ENCODE measurements at regions not wholly inside any gene's neighbourhood (a gene's known extent, or its start where the extent isn't known, plus 50 kb on each side); places are given as distances from the start of the nearest gene placed in this dataset.

- no peak overlapping the region for H3K4me3 Mint-ChIP-seq
- no peaks in the 10 kb centered on the region for H3K4me1 Mint-ChIP-seq (ENCODE audit: low read depth)
- no peak for DNase-seq
- no peaks in the 10 kb centered on the region for H3K27me3 Mint-ChIP-seq (ENCODE audit: low read depth)
- H3K36me3 Mint-ChIP-seq (ENCODE audit: low read depth) = peaks cover 1% of the 10 kb centered on the region
- intact Hi-C loops (cut with micrococcal nuclease) = no loop called here
- peaks cover 16% of the 10 kb centered on the region for H3K9me3 Mint-ChIP-seq
- no peak overlapping the region for H3K27ac Mint-ChIP-seq
- CTCF ChIA-PET = no interaction called here
Observed at GRCh38 chr14:33871394-33871793, 79.5 kb downstream of the EGLN3 start.

- Mint-ChIP-seq H3K27ac (no peak overlapping the region), H3K27me3 (ENCODE audit: low read depth) (no peaks in the 10 kb centered on the region), H3K36me3 (ENCODE audit: low read depth) (no peaks in the 10 kb centered on the region), H3K4me3 (no peak overlapping the region), H3K4me1 (ENCODE audit: low read depth) (no peaks in the 10 kb centered on the region), H3K9me3 (no peaks in the 10 kb centered on the region)
- intact Hi-C loops (cut with micrococcal nuclease) = no loop called here
- CTCF ChIA-PET = no interaction called here
- DNase-seq = no peak
Observed at GRCh38 chr14:33866425-33867088, 84.3 kb downstream of the EGLN3 start.

- DNase-seq = no peak
- Mint-ChIP-seq H3K4me3 (no peak overlapping the region), H3K4me1 (ENCODE audit: low read depth) (no peaks in the 10 kb centered on the region), H3K27me3 (ENCODE audit: low read depth) (no peaks in the 10 kb centered on the region), H3K27ac (no peak overlapping the region), H3K36me3 (ENCODE audit: low read depth) (no peaks in the 10 kb centered on the region), H3K9me3 (no peaks in the 10 kb centered on the region)
- intact Hi-C loops (cut with micrococcal nuclease) = no loop called here
- CTCF ChIA-PET = interaction anchor here (0.5 to 1.0 kb wide), 4 partner anchors 22 to 397 kb away, joined by 3 to 4 read pairs (median 4); no protein-coding TSS in a partner anchor
Observed at GRCh38 chr14:33862261-33862802, 88.5 kb downstream of the EGLN3 start.

GRCh38 chr14:33859306-33859705 lies 91.6 kb downstream of the EGLN3 start:
- CTCF ChIA-PET = interaction anchor here (0.9 to 1.6 kb wide), 2 partner anchors 10 to 66 kb away, joined by 3 to 4 read pairs; no protein-coding TSS in a partner anchor
- H3K4me1 Mint-ChIP-seq (ENCODE audit: low read depth) = no peaks in the 10 kb centered on the region
- H3K4me3 Mint-ChIP-seq = no peak overlapping the region
- H3K36me3 Mint-ChIP-seq (ENCODE audit: low read depth) = no peaks in the 10 kb centered on the region
- H3K9me3 Mint-ChIP-seq = no peaks in the 10 kb centered on the region
- H3K27me3 Mint-ChIP-seq (ENCODE audit: low read depth) = no peaks in the 10 kb centered on the region
- no peak for DNase-seq
- intact Hi-C loops (cut with micrococcal nuclease) = no loop called here
- H3K27ac Mint-ChIP-seq = no peak overlapping the region

GRCh38 chr14:33857650-33858049 lies 93.2 kb downstream of the EGLN3 start:
- no peak overlapping the region for H3K27ac Mint-ChIP-seq
- H3K27me3 Mint-ChIP-seq (ENCODE audit: low read depth) = no peaks in the 10 kb centered on the region

GRCh38 chr14:33855672-33856071 lies 95.2 kb downstream of the EGLN3 start:
- Mint-ChIP-seq H3K27me3 (ENCODE audit: low read depth) (no peaks in the 10 kb centered on the region), H3K4me1 (ENCODE audit: low read depth) (no peaks in the 10 kb centered on the region), H3K27ac (no peak overlapping the region), H3K36me3 (ENCODE audit: low read depth) (no peaks in the 10 kb centered on the region), H3K4me3 (no peak overlapping the region), H3K9me3 (no peaks in the 10 kb centered on the region)
- CTCF ChIA-PET = interaction anchor here (0.6 kb wide), 1 partner anchor 85 kb away, joined by 6 read pairs; no protein-coding TSS in a partner anchor
- intact Hi-C loops (cut with micrococcal nuclease) = no loop called here
- DNase-seq = no peak

More at GRCh38 chr14:33857650-33858049, 93.2 kb downstream of the EGLN3 start:
- intact Hi-C loops (cut with micrococcal nuclease) = no loop called here
- no peak for DNase-seq
- Mint-ChIP-seq H3K36me3 (ENCODE audit: low read depth) (no peaks in the 10 kb centered on the region), H3K9me3 (no peaks in the 10 kb centered on the region), H3K4me1 (ENCODE audit: low read depth) (no peaks in the 10 kb centered on the region), H3K4me3 (no peak overlapping the region)
- CTCF ChIA-PET = no interaction called here

Data from activated naive CD4-positive, alpha-beta T cell treated with anti-CD3 and anti-CD28 coated beads for 36 hours (primary cell).